CD4-positive, CD25-positive, alpha-beta regulatory T cell (primary cell): ENCODE measurements at regions not wholly inside any gene's neighbourhood (a gene's known extent, or its start where the extent isn't known, plus 50 kb on each side); places are given as distances from the start of the nearest gene placed in this dataset.

ENCODE experiments used
- ATAC-seq, 2 donors: fragments of 150-1000 bp; cut with Tn5 transposase; one replicate each; pipeline ENCODE4 v1.10.0; 2021; ENCODE audit warnings: low read depth in 2 of 2, moderate number of reproducible peaks in 2 of 2, moderate library complexity in 1 of 2
- DNase-seq, 3 donors: peaks; one replicate each; pipeline versions ENCODE4 v3.0.0 to v3.0.0-alpha.2; 2012 to 2022; ENCODE audit warnings: mixed read lengths in 1 of 3
- H3K27ac ChIP-seq: one replicate; pipeline ENCODE4 v1.7.0; 2013; ENCODE audit warnings: mild to moderate bottlenecking, low read length; ENCODE audit not compliant: insufficient read depth, poor library complexity, severe bottlenecking
- H3K27me3 ChIP-seq: one replicate; pipeline ENCODE4 v1.7.0; 2013; ENCODE audit warnings: low read length; ENCODE audit not compliant: control insufficient read depth, insufficient read depth
- H3K36me3 ChIP-seq: one replicate; pipeline ENCODE4 v1.7.0; 2013; ENCODE audit warnings: mild to moderate bottlenecking, low read length, moderate library complexity; ENCODE audit not compliant: control insufficient read depth, insufficient read depth
- H3K4me1 ChIP-seq: 2 replicates; pipeline ENCODE4 v1.7.0; 2013; ENCODE audit warnings: mild to moderate bottlenecking, low read length; ENCODE audit not compliant: insufficient read depth, control insufficient read depth, poor library complexity, severe bottlenecking
- H3K4me3 ChIP-seq: one replicate; pipeline ENCODE4 v1.7.0; 2013; ENCODE audit warnings: low read depth, mild to moderate bottlenecking, low read length, moderate library complexity
- H3K9me3 ChIP-seq, 2 experiments: 1 replicate in 1 of 2; 2 replicates in 1 of 2; pipeline ENCODE4 v1.7.0; 2013; ENCODE audit warnings: low read length in 2 of 2, mild to moderate bottlenecking in 1 of 2, moderate library complexity in 1 of 2; ENCODE audit not compliant: control insufficient read depth in 2 of 2
- H3K27ac Mint-ChIP-seq, 3 donors: one replicate each; pipeline ENCODE4 v1.8.0; 2020 to 2022; ENCODE audit warnings: mild to moderate bottlenecking in 3 of 3, mixed read lengths in 3 of 3, moderate library complexity in 2 of 3
- H3K27me3 Mint-ChIP-seq: one replicate; pipeline ENCODE4 v1.8.0; 2022; ENCODE audit warnings: mild to moderate bottlenecking, mixed read lengths
- H3K36me3 Mint-ChIP-seq: one replicate; pipeline ENCODE4 v1.8.0; 2020; ENCODE audit warnings: mixed read lengths
- H3K4me1 Mint-ChIP-seq, 4 donors: one replicate each; pipeline ENCODE4 v1.8.0; 2020 to 2022; ENCODE audit warnings: mixed read lengths in 4 of 4, mild to moderate bottlenecking in 1 of 4
- H3K4me3 Mint-ChIP-seq, 4 donors: one replicate each; pipeline ENCODE4 v1.8.0; 2020 to 2022; ENCODE audit warnings: mild to moderate bottlenecking in 4 of 4, mixed read lengths in 4 of 4, moderate library complexity in 3 of 4
- H3K9me3 Mint-ChIP-seq, 7 donors: one replicate each; pipeline ENCODE4 v1.8.0; 2020 to 2022; ENCODE audit warnings: mixed read lengths in 7 of 7, mild to moderate bottlenecking in 3 of 7, moderate library complexity in 2 of 7

DNA sequence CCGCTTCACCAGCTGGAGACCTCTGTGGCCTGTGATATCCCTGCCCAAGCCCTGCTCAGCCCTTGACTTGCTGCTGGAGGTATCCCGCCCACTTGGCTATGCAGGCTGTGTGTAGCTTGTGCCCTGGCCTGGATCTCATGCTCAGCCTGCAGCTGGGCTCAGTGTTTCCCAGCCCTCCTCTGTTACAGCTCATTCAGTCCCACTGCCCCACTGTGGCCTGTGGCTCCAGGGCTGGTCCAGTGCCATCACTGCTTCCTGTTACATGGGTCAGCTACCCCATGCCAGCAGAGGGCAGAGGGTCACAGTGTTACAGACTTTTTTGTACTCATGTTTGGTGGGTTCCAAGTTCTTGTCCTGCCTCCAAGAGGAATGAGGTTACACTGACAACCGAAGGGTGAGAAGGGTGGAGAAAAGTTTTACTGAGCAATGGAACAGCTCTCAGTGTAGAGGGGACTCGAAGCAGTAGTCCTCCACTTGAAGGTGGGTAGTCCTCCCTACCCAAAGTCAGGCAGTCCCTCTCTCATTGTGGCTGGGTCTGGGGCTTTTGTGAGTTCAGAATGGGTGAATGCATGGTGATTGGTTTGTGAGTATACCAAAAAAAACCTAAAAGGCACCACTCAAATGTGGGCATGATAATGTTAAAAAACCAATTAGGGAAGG is 100.4 kb downstream of the ANKRD7 start:
- H3K4me1 Mint-ChIP-seq: no peaks in the 10 kb centered on the region
- ATAC-seq (no peak), DNase-seq (no peak)
- Histone ChIP-seq H3K27ac (no peak overlapping the region), H3K4me1 (no peaks in the 10 kb centered on the region), H3K36me3 (no peaks in the 10 kb centered on the region), H3K27me3 (peaks cover 2% of the 10 kb centered on the region), H3K9me3 (no peaks in the 10 kb centered on the region), H3K4me3 (no peak overlapping the region)
- no peak overlapping the region for H3K27ac Mint-ChIP-seq
- peaks cover 0 to 3% (median 2%) of the 10 kb centered on the region in 7 donors for H3K9me3 Mint-ChIP-seq
- no peaks in the 10 kb centered on the region for H3K36me3 Mint-ChIP-seq
- H3K4me3 Mint-ChIP-seq: no peak overlapping the region
- H3K27me3 Mint-ChIP-seq: no peaks in the 10 kb centered on the region

DNA sequence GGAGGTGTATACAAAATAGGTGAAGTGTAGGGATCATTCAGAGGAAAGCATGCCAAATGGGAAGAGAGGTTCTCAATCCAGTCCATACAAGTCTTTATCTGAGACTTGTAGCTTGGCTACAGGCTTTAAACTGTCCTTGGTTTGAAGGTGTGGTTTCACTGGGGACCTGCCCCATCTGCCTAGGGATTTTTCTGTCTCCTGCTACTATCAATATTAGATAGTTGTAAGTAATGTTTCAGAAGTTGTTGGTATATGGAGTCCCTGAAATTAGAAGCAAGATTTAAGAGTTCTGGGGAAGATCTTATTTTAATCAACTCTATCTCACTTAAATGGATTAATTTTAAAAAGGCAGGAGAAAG is 100.9 kb downstream of the ANKRD7 start:
- H3K4me1 Mint-ChIP-seq: no peaks in the 10 kb centered on the region
- no peak for ATAC-seq
- Histone ChIP-seq H3K9me3 (no peaks in the 10 kb centered on the region), H3K27ac (no peak overlapping the region), H3K4me1 (no peaks in the 10 kb centered on the region), H3K27me3 (peaks cover 2% of the 10 kb centered on the region), H3K4me3 (no peak overlapping the region), H3K36me3 (no peaks in the 10 kb centered on the region)
- no peaks in the 10 kb centered on the region for H3K27me3 Mint-ChIP-seq
- peaks cover 0 to 3% (median 2%) of the 10 kb centered on the region in 7 donors for H3K9me3 Mint-ChIP-seq
- no peaks in the 10 kb centered on the region for H3K36me3 Mint-ChIP-seq
- no peak for DNase-seq
- H3K27ac Mint-ChIP-seq: no peak overlapping the region
- no peak overlapping the region for H3K4me3 Mint-ChIP-seq

GRCh38 chr7:118327174-118327573 is 102.7 kb downstream of the ANKRD7 start:
- no peak for DNase-seq
- H3K36me3 ChIP-seq: no peaks in the 10 kb centered on the region
- H3K4me1 Mint-ChIP-seq: no peaks in the 10 kb centered on the region
- peaks cover 2% of the 10 kb centered on the region for H3K27me3 ChIP-seq
- H3K27ac ChIP-seq: no peak overlapping the region
- ATAC-seq: no peak
- H3K9me3 Mint-ChIP-seq: peaks cover 0 to 2% (median 0%) of the 10 kb centered on the region in 7 donors
- no peak overlapping the region for H3K4me3 Mint-ChIP-seq
- H3K27me3 Mint-ChIP-seq: no peaks in the 10 kb centered on the region
- H3K4me3 ChIP-seq: no peak overlapping the region
- no peaks in the 10 kb centered on the region for H3K4me1 ChIP-seq
- no peak overlapping the region for H3K27ac Mint-ChIP-seq
- H3K36me3 Mint-ChIP-seq: no peaks in the 10 kb centered on the region
- no peaks in the 10 kb centered on the region for H3K9me3 ChIP-seq

- Mint-ChIP-seq H3K27me3 (no peaks in the 10 kb centered on the region), H3K4me1 (no peaks in the 10 kb centered on the region), H3K27ac (no peak overlapping the region), H3K36me3 (no peaks in the 10 kb centered on the region), H3K9me3 (peaks cover 0 to 2% (median 0%) of the 10 kb centered on the region in 7 donors), H3K4me3 (no peak overlapping the region)
- Histone ChIP-seq H3K4me3 (no peak overlapping the region), H3K27me3 (peaks cover 2% of the 10 kb centered on the region), H3K27ac (no peak overlapping the region), H3K4me1 (no peaks in the 10 kb centered on the region), H3K36me3 (no peaks in the 10 kb centered on the region), H3K9me3 (no peaks in the 10 kb centered on the region)
- DNase-seq (no peak), ATAC-seq (no peak)
Measured at GRCh38 chr7:118328505-118329211, 104.2 kb downstream of the ANKRD7 start.

DNA sequence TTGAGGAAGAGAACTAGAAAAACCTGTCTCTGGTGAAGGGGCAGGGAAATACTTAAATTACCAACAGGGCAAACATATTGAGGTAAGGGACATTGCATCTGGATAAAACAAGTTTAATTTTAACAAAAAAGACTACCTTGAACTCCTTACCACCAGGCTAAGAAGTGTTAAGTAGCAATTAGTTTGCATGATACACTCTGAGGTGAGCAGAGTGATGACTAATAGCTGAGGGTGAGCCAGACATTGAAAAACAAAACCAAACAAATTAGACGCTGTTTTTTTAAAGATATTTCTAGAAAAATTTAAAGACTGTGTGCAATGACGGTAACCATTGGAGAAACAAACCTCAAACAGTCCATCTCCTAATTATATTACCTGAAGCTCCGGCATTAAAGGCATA is 105.9 kb downstream of the ANKRD7 start:
- H3K4me1 Mint-ChIP-seq: no peaks in the 10 kb centered on the region
- H3K36me3 Mint-ChIP-seq: no peaks in the 10 kb centered on the region
- H3K27me3 Mint-ChIP-seq: no peaks in the 10 kb centered on the region
- H3K4me3 Mint-ChIP-seq: no peak overlapping the region
- H3K4me1 ChIP-seq: no peaks in the 10 kb centered on the region
- no peak for ATAC-seq
- H3K36me3 ChIP-seq: no peaks in the 10 kb centered on the region
- no peaks in the 10 kb centered on the region for H3K9me3 ChIP-seq
- H3K27ac Mint-ChIP-seq: no peak overlapping the region
- H3K9me3 Mint-ChIP-seq: peaks cover 0 to 2% (median 0%) of the 10 kb centered on the region in 7 donors
- H3K4me3 ChIP-seq: no peak overlapping the region
- peaks cover 2% of the 10 kb centered on the region for H3K27me3 ChIP-seq
- no peak overlapping the region for H3K27ac ChIP-seq
- DNase-seq: no peak

DNA sequence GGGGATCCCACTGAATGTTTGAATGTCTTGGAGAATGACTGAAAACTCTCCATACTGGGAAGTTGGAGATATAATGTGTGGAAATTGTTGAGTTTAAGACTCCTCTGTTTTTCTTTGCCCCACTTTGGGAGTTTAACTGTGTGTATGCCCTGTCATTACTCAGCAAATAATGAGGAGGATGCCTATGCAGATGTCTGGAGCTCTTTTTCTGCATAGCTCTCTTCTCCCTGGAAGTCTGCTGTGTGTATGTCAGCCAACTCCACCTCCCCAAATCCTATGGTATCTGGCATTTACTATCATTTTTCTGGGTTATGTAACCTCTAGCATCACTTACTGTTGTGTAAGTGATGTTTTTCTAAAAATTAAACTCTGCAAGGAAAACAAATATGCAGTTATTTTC is 122.2 kb downstream of the ANKRD7 start:
- Mint-ChIP-seq H3K36me3 (no peaks in the 10 kb centered on the region), H3K4me1 (no peaks in the 10 kb centered on the region), H3K9me3 (peaks cover 0 to 4% (median 0%) of the 10 kb centered on the region in 7 donors), H3K4me3 (no peak overlapping the region), H3K27ac (no peak overlapping the region), H3K27me3 (no peaks in the 10 kb centered on the region)
- Histone ChIP-seq H3K4me1 (no peaks in the 10 kb centered on the region), H3K36me3 (no peaks in the 10 kb centered on the region), H3K4me3 (no peak overlapping the region), H3K9me3 (no peaks in the 10 kb centered on the region), H3K27ac (no peak overlapping the region), H3K27me3 (no peaks in the 10 kb centered on the region)
- DNase-seq: no peak
- ATAC-seq: no peak

- Histone ChIP-seq H3K27me3 (no peaks in the 10 kb centered on the region), H3K27ac (no peak overlapping the region), H3K4me1 (no peaks in the 10 kb centered on the region), H3K36me3 (no peaks in the 10 kb centered on the region), H3K9me3 (no peaks in the 10 kb centered on the region), H3K4me3 (no peak overlapping the region)
- peaks cover 0 to 4% (median 0%) of the 10 kb centered on the region in 7 donors for H3K9me3 Mint-ChIP-seq
- H3K4me1 Mint-ChIP-seq: no peaks in the 10 kb centered on the region
- H3K27me3 Mint-ChIP-seq: no peaks in the 10 kb centered on the region
- ATAC-seq (no peak), DNase-seq (no peak)
- H3K4me3 Mint-ChIP-seq: no peak overlapping the region
- H3K36me3 Mint-ChIP-seq: no peaks in the 10 kb centered on the region
- H3K27ac Mint-ChIP-seq: no peak overlapping the region
Measured at GRCh38 chr7:118349604-118350003, 125.1 kb downstream of the ANKRD7 start.

DNA sequence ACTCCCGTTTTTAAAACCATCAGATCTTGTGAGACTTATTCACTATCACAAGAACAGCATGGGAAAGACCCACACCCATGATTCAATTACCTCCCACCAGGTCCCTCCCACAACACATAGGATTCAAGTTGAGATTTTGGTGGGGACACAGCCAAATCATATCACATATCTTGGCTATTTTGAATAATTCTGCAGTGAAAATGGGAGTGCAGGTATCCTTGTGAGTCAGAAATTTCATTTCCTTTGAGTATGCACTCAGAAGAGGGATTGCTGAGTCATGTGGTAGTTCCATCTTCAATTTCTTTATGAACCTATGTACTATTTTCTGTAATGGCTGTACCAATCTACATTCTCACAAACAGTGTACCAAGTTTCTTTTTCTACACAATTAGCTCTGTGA is 125.8 kb downstream of the ANKRD7 start:
- no peaks in the 10 kb centered on the region for H3K27me3 Mint-ChIP-seq
- Histone ChIP-seq H3K4me3 (no peak overlapping the region), H3K27me3 (no peaks in the 10 kb centered on the region), H3K27ac (no peak overlapping the region), H3K36me3 (no peaks in the 10 kb centered on the region), H3K9me3 (no peaks in the 10 kb centered on the region), H3K4me1 (no peaks in the 10 kb centered on the region)
- ATAC-seq: no peak
- no peak for DNase-seq
- no peak overlapping the region for H3K27ac Mint-ChIP-seq
- H3K9me3 Mint-ChIP-seq: peaks cover 0 to 4% (median 0%) of the 10 kb centered on the region in 7 donors
- H3K4me3 Mint-ChIP-seq: no peak overlapping the region
- no peaks in the 10 kb centered on the region for H3K4me1 Mint-ChIP-seq
- no peaks in the 10 kb centered on the region for H3K36me3 Mint-ChIP-seq
